GM18519 (cell line): ENCODE measurements at regions not wholly inside any gene's neighbourhood (a gene's known extent, or its start where the extent isn't known, plus 50 kb on each side); places are given as distances from the start of the nearest gene placed in this dataset.

Source experiments
- ATAC-seq: cut with Tn5 transposase; IDR thresholded peaks from one replicate; pipeline ENCODE4 v1.9.1; 2021; ENCODE audit warnings: mild to moderate bottlenecking, moderate library complexity; ENCODE audit not compliant: unreplicated experiment, low FRiP score

DNA sequence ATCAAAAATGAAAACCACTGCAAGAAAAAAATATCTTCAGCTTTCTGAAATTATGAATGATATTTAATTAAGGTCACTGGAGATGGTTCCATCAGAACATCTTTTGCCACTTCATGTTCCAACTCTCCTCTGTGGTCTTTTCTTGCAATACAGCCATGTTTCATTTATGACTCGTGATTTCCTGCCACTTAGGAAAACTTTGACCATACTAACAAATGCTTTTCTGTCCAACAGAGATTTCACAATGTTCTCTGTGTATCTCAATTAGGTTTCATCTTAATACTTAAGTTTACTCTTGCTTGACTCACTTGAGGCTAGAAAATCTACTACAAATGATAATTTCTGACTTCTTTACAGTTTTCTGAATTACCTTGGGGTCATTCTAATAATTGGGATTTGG, 330.9 kb downstream of the CXXC4 start:
- no peak for ATAC-seq

DNA sequence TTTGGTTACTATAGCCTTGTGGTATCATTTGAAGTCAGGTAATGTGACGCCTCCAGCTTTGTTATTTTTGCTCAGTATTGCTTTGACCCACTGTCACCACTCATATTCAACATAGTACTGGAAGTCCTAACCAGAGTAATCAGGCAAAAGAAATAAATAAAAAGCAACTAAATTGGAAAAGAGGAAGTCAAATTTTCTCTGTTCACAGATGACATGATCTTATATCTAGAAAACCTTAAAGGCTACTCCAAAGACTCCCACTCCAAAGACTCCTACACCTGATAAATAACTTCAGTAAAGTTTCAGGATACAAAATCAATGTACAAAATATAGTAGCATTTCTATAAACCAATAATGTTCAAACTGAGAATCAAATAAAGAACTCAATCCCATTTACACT, 348.6 kb downstream of the CXXC4 start:
- no peak for ATAC-seq

- ATAC-seq = no peak
These were observed 356.6 kb downstream of the CXXC4 start for GRCh38 chr4:104138116-104138515.

DNA sequence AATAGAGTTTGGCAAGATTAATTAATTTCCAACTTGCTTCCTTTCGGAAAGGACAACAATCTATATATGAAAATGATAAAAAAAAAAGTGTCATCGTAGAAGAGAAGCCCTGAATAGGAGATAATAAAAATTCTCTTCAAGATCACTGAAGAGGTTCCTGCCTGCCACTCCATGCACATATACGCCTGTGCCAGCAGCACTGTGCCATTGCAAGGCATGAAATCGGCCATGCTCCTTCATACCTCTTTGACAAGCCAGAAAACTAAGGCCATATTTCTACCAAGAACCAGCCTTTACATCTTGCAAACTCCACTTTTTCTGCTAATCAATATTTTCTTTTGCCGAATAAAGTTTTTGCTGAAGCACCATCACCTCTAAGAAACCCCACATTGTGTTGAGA, 365.5 kb downstream of the CXXC4 start:
- ATAC-seq = no peak

- no peak for ATAC-seq
These were observed 365.9 kb downstream of the CXXC4 start for GRCh38 chr4:104128850-104129213.

GRCh38 chr4:104128031-104128849, 366.5 kb downstream of the CXXC4 start:
- ATAC-seq = no peak

GRCh38 chr4:104123021-104123420, 371.7 kb downstream of the CXXC4 start:
- ATAC-seq = no peak

GRCh38 chr4:104117776-104118175, 376.9 kb downstream of the CXXC4 start:
- ATAC-seq = no peak

DNA sequence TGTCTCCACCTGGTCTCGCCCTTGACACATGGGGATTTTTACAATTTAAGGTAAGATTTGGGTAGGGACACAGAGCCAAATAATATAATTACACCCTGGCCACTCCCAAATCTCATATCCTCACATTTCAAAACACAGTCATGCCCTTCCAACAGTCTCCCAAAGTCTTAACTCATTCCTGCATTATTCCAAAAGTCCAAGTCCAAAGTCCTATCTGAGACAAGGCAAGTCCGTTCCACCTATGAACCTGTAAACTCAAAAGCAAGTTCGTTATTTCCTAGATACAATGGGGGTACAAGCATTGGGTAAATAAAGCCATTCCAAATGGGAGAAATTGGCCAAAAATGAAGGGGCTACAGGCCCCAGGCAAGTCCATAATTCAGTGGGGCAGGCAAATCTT, 380.8 kb downstream of the CXXC4 start:
- no peak for ATAC-seq

- no peak for ATAC-seq
These were observed 379.4 kb upstream of the TACR3 start for GRCh38 chr4:104099141-104099540.

- ATAC-seq = no peak
These were observed 373.5 kb upstream of the TACR3 start for GRCh38 chr4:104093247-104093646.

DNA sequence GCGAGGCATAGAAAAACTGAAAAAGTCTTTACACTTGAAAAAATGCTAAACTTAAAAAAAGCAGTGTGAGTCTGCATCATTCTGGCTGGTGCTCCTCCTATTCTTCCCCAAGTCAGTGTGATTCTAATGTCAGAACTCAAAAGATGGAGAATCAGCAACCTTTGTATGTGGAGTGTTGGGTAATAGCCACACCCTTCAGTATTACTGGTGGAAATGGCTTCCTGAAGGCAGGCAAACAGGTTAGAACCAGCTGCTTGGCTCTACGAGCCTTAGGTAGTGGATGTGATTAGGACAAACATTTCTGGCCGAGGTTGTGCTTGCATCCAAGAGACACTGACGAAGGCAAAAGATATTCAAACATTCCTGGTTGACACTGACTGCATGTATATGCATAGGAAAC, 353.4 kb upstream of the TACR3 start:
- no peak for ATAC-seq

GRCh38 chr4:104066533-104066932, 346.7 kb upstream of the TACR3 start:
- no peak for ATAC-seq

- ATAC-seq = peak; percentile 75
These were observed 345.1 kb upstream of the TACR3 start for GRCh38 chr4:104064646-104065577.

- ATAC-seq = no peak
These were observed 343.6 kb upstream of the TACR3 start for GRCh38 chr4:104063341-104063740.

DNA sequence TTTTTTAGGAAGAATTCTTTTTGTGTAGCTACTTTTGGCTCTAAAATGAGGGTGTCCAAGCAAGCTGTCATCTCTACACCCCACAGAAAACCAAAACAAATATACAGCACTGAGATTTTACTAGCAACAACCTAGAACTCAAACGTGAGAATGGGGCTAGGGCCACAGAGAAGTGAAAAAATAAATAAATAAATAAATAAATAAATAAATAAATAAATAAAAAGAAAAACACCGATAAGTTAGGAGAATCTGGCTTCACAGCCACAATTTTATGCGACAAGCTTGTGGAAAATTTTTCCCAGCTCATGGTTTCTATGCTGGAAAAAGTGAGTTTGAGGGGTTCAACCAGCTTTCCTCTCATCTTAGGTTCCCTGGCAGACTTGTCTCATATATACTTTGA, 324.6 kb upstream of the TACR3 start:
- ATAC-seq = no peak

- no peak for ATAC-seq
These were observed 313.1 kb upstream of the TACR3 start for GRCh38 chr4:104032896-104033295.

GRCh38 chr4:104025251-104025650, 305.5 kb upstream of the TACR3 start:
- no peak for ATAC-seq

DNA sequence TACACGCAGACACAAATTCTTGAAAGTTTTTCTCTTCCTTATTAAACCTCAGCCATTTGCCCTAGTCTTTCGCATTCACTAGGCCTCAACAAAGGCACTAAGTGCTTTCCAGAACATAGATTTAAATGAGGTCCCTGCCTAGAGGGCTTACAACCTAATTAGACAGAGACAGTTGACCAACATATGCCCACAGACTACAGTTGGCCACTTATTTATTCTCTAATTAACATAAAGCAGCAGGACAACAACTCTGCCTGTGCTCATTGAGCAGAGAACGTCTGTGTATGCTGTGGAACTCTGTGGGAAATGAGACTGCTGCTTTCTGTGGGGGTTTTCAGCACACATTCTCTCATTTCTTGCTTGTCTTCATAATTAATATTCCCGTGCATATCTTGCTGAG, 303.0 kb upstream of the TACR3 start:
- no peak for ATAC-seq

- ATAC-seq = no peak
These were observed 302.4 kb upstream of the TACR3 start for GRCh38 chr4:104022226-104022625.

DNA sequence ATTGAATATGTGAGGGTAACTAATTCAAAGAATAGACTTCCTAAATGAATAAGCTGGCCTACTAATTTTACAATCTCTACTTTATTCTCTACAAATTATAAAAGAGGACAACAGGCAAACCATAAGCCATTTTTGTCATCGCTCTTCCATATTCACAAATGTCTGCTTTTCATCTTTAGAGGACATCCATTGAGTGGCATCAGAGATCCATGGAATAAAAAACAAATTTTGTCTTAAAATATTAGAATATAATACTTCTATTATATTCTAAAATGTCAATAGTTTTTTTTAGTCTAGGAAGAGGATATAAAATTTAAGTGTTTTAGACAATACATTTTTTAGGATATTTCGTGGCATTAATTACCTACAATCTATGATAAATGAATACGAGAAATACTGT, 300.9 kb upstream of the TACR3 start:
- ATAC-seq = no peak

DNA sequence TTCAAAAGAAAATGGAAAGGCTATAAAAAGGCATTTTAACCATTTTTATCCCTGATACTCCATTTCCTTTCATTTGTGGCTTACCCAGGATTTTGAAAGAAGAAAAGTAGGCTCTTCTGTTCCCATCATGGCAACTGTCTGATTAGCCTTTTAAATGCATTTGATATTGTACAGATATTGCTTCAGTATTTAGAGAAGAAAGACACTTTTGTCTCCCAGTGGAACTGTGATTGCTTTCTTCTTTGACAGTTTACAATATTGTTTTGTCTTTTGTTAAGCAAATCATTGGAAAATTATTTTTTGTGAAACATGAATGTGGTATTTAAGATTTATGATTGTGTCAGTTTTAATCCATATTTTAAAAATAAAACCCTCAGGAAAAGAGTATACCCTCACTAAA, 297.4 kb upstream of the TACR3 start:
- ATAC-seq = no peak
